HG02798 (cell line): ENCODE measurements at regions not wholly inside any gene's neighbourhood (a gene's known extent, or its start where the extent isn't known, plus 50 kb on each side); places are given as distances from the start of the nearest gene placed in this dataset.

Source experiments
- ATAC-seq: cut with Tn5 transposase; IDR thresholded peaks from one replicate; pipeline ENCODE4 v1.9.1; 2021; ENCODE audit warnings: mild to moderate bottlenecking; ENCODE audit not compliant: unreplicated experiment, poor library complexity

- ATAC-seq = no peak
These were observed 81.7 kb upstream of the GATB start for GRCh38 chr4:151842430-151843079.

GRCh38 chr4:151841107-151841506, 80.3 kb upstream of the GATB start:
- no peak for ATAC-seq

- ATAC-seq = no peak
These were observed 74.7 kb upstream of the GATB start for GRCh38 chr4:151835467-151835866.

GRCh38 chr4:151833174-151833573, 72.4 kb upstream of the GATB start:
- no peak for ATAC-seq

- ATAC-seq = no peak
These were observed 70.7 kb upstream of the GATB start for GRCh38 chr4:151831526-151831925.

- ATAC-seq = no peak
These were observed 69.4 kb upstream of the GATB start for GRCh38 chr4:151830168-151830567.

- ATAC-seq = no peak
These were observed 68.5 kb upstream of the GATB start for GRCh38 chr4:151829309-151829708.

GRCh38 chr4:151824656-151825055, 63.8 kb upstream of the GATB start:
- no peak for ATAC-seq

- no peak for ATAC-seq
These were observed 61.5 kb upstream of the GATB start for GRCh38 chr4:151822331-151822730.

GRCh38 chr4:151820004-151820403, 59.2 kb upstream of the GATB start:
- ATAC-seq = no peak

DNA sequence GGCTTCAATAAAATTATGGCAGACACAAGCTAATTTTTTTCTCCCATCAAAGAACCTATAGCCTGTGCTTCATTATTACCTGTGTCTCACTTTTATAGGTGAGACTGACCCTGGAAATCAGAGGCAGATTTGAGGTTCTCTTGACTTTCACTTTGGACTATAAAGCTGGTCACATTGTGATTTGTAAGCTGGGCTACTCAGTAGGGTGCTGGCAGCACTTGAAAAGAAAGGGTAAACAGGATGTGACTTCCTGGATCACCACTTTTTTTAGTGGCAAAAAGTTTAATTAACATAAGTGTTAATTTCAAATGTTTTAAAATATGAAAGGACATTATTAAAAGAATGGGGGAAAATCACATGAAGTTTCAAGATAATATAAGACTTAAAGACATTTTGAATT, 50.6 kb upstream of the GATB start:
- no peak for ATAC-seq
